Progenitor cell of endocrine pancreas (in vitro differentiated cells): ENCODE measurements at regions not wholly inside any gene's neighbourhood (a gene's known extent, or its start where the extent isn't known, plus 50 kb on each side); places are given as distances from the start of the nearest gene placed in this dataset.

Source experiments
- DNase-seq: peaks from one replicate; pipeline ENCODE4 v3.0.0; 2021; ENCODE audit warnings: low spot score; ENCODE audit not compliant: unreplicated experiment
- H3K27ac Mint-ChIP-seq: 2 replicates; pipeline ENCODE4 v1.8.0; 2021; ENCODE audit warnings: mild to moderate bottlenecking, moderate library complexity, mixed read lengths
- H3K27me3 Mint-ChIP-seq: 2 replicates; pipeline ENCODE4 v1.8.0; 2021; ENCODE audit warnings: mixed read lengths
- H3K36me3 Mint-ChIP-seq: 2 replicates; pipeline ENCODE4 v1.8.0; 2022; ENCODE audit warnings: mixed read lengths; ENCODE audit not compliant: insufficient read depth
- H3K4me1 Mint-ChIP-seq: 2 replicates; pipeline ENCODE4 v1.8.0; 2021; ENCODE audit warnings: low read depth, mixed read lengths
- H3K4me3 Mint-ChIP-seq: 2 replicates; pipeline ENCODE4 v1.8.0; 2021; ENCODE audit warnings: low read depth, mild to moderate bottlenecking, moderate library complexity, mixed read lengths
- H3K9me3 Mint-ChIP-seq: 2 replicates; pipeline ENCODE4 v1.8.0; 2021; ENCODE audit warnings: low read depth, mixed read lengths
- CTCF ChIP-seq: fragments of 200-600 bp; sonication (generic); IDR thresholded peaks from one replicate; pipeline ENCODE4 v1.5.0; 2021; ENCODE audit warnings: antibody characterized with exemption, mild to moderate bottlenecking; ENCODE audit not compliant: unreplicated experiment

DNA sequence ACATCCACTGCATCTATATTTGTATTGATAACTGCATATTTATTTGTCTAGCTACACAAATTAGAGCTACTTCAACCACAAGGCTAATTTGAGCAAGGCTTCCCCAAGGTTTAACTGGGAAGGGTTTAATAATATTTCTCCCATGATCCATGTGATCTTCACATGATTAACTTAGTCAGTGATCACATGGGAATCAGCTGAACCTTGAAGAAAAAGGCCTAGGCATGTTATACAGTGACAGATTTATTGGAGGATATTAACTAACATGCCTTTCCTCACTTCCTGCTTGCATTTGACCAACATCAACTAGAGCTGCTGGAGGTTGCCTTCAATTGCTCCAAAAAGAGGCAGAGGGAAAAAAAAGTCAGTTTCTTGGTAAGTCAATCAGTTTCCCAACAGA lies 417.0 kb downstream of the HAO1 start:
- no peaks in the 10 kb centered on the region for H3K36me3 Mint-ChIP-seq
- no peak overlapping the region for H3K27ac Mint-ChIP-seq
- no peak overlapping the region for H3K4me3 Mint-ChIP-seq
- TF ChIP-seq CTCF, result no peak
- peaks cover 7% of the 10 kb centered on the region for H3K9me3 Mint-ChIP-seq
- H3K4me1 Mint-ChIP-seq, result no peaks in the 10 kb centered on the region
- DNase-seq, result no peak
- peaks cover 3% of the 10 kb centered on the region for H3K27me3 Mint-ChIP-seq

DNA sequence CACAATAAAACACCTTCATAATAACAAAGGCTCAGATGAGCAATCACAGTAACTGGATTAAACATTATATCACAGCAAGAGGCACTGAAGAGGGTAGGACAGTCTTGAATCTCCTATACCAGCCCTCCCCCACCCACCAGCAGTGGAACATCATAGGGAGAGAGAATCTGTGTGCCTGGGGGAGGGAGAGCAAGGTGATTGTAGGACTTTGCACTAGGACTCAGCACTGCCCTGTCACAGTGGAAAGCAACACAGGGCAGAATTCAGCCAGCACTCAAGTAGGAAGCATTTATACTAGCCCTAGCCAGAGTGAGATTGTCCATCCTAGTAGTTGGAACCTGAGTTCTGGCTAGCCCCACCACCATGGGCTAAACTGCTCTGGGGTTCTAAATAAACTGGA lies 400.2 kb downstream of the HAO1 start:
- Mint-ChIP-seq H3K9me3 (no peaks in the 10 kb centered on the region), H3K27ac (no peak overlapping the region), H3K4me1 (no peaks in the 10 kb centered on the region), H3K36me3 (no peaks in the 10 kb centered on the region), H3K4me3 (no peak overlapping the region), H3K27me3 (no peaks in the 10 kb centered on the region)
- DNase-seq, result no peak
- no peak for TF ChIP-seq CTCF

DNA sequence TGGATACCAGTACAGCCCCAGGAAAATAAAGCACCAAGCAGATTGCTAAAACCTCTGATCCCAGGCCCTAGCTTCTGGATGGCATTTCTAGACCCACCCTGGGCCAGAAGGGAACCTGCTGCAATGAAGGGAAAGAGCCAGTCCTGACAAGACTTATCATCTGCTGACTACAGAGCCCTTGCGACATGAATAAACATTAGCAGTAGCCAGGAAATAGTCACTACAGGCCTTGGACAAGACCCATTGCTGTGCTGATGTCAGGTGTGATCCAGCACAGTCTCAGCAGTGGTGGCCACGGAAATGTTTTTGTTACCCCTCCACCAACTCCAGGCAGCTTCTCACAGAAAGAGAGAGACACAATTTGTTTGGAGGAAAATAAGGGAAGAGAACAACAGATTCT lies 399.3 kb downstream of the HAO1 start:
- Mint-ChIP-seq H3K27me3 (no peaks in the 10 kb centered on the region), H3K9me3 (peaks cover 2% of the 10 kb centered on the region), H3K4me1 (no peaks in the 10 kb centered on the region), H3K36me3 (no peaks in the 10 kb centered on the region), H3K27ac (no peak overlapping the region), H3K4me3 (no peak overlapping the region)
- DNase-seq, result no peak
- TF ChIP-seq CTCF, result no peak

- no peaks in the 10 kb centered on the region for H3K9me3 Mint-ChIP-seq
- no peak overlapping the region for H3K4me3 Mint-ChIP-seq
- DNase-seq, result no peak
- no peak overlapping the region for H3K27ac Mint-ChIP-seq
- H3K27me3 Mint-ChIP-seq, result no peaks in the 10 kb centered on the region
- TF ChIP-seq CTCF, result no peak
- no peaks in the 10 kb centered on the region for H3K36me3 Mint-ChIP-seq
- H3K4me1 Mint-ChIP-seq, result no peaks in the 10 kb centered on the region
These were observed 369.2 kb downstream of the HAO1 start for GRCh38 chr20:7571101-7571500.

- Mint-ChIP-seq H3K36me3 (no peaks in the 10 kb centered on the region), H3K27ac (no peak overlapping the region), H3K9me3 (no peaks in the 10 kb centered on the region), H3K27me3 (no peaks in the 10 kb centered on the region), H3K4me3 (no peak overlapping the region), H3K4me1 (no peaks in the 10 kb centered on the region)
- DNase-seq, result no peak
- TF ChIP-seq CTCF, result no peak
These were observed 368.7 kb downstream of the HAO1 start for GRCh38 chr20:7571521-7572055.
